ENCODE measurements at regions not wholly inside any gene's neighbourhood (a gene's known extent, or its start where the extent isn't known, plus 50 kb on each side); places are given as distances from the start of the nearest gene placed in this dataset.

GRCh38 chr3:111438283-111438682 lies 103.7 kb upstream of the CD96 start:
- no peak for TF ChIP-seq CTCF (IDR thresholded peaks at IDR 0.05; ENCODE audit: low read depth, low read length)
- TF ChIP-seq EZH2phosphoT487 (IDR thresholded peaks at IDR 0.05; ENCODE audit: low read depth) = no peak

All from OCI-LY3 (cell line).